ENCODE measurements at regions not wholly inside any gene's neighbourhood (a gene's known extent, or its start where the extent isn't known, plus 50 kb on each side); places are given as distances from the start of the nearest gene placed in this dataset.
"Not testable (repeated sequence)": the region's sequence is repeated elsewhere in the genome, so short reads cannot be mapped to it uniquely, and the experiment has no call there.

- DNase-seq (ENCODE audit: low spot score), result no peak
- intact Hi-C loops (cut with DNase I), result no loop called here
These were observed 358.8 kb upstream of the SEMA3C start for GRCh38 chr7:81277691-81278090.

GRCh38 chr7:81273601-81274397 lies 354.9 kb upstream of the SEMA3C start:
- intact Hi-C loops (cut with DNase I), result no loop called here
- DNase-seq (ENCODE audit: low spot score), result no peak

- intact Hi-C loops (cut with DNase I), result no loop called here
- DNase-seq (ENCODE audit: low spot score), result no peak
These were observed 353.3 kb upstream of the SEMA3C start for GRCh38 chr7:81272176-81272575.

GRCh38 chr7:81268551-81268950 lies 349.7 kb upstream of the SEMA3C start:
- intact Hi-C loops (cut with DNase I), result no loop called here
- no peak for DNase-seq (ENCODE audit: low spot score)

- no peak for DNase-seq (ENCODE audit: low spot score)
- intact Hi-C loops (cut with DNase I), result no loop called here
These were observed 348.7 kb upstream of the SEMA3C start for GRCh38 chr7:81267508-81267907.

GRCh38 chr7:81264116-81264515 lies 345.3 kb upstream of the SEMA3C start:
- no peak for DNase-seq (ENCODE audit: low spot score)
- intact Hi-C loops (cut with DNase I), result no loop called here

GRCh38 chr7:81260152-81260551 lies 341.3 kb upstream of the SEMA3C start:
- intact Hi-C loops (cut with DNase I), result no loop called here
- DNase-seq (ENCODE audit: low spot score), result no peak

GRCh38 chr7:81256991-81257390 lies 338.1 kb upstream of the SEMA3C start:
- no peak for DNase-seq (ENCODE audit: low spot score)
- intact Hi-C loops (cut with DNase I), result loop anchor here in 1 of 2 donors (10.0 kb wide), 1 partner anchor 342 kb away; the partner anchor contains the start of gene SEMA3C

- intact Hi-C loops (cut with DNase I), result no loop called here
- no peak for DNase-seq (ENCODE audit: low spot score)
These were observed 329.6 kb upstream of the SEMA3C start for GRCh38 chr7:81248420-81248819.

- intact Hi-C loops (cut with DNase I); DNase-seq (ENCODE audit: low spot score): not testable (repeated sequence)
These were observed 328.5 kb upstream of the SEMA3C start for GRCh38 chr7:81247364-81247763.

- intact Hi-C loops (cut with DNase I), result no loop called here
- DNase-seq (ENCODE audit: low spot score), result no peak
These were observed 326.5 kb upstream of the SEMA3C start for GRCh38 chr7:81245353-81245752.

- no peak for DNase-seq (ENCODE audit: low spot score)
These were observed 325.4 kb upstream of the SEMA3C start for GRCh38 chr7:81244224-81244623.

GRCh38 chr7:81236560-81236959 lies 317.7 kb upstream of the SEMA3C start:
- DNase-seq (ENCODE audit: low spot score), result no peak
- intact Hi-C loops (cut with DNase I), result no loop called here

More at GRCh38 chr7:81244224-81244623, 325.4 kb upstream of the SEMA3C start:
- intact Hi-C loops (cut with DNase I), result no loop called here

GRCh38 chr7:81235997-81236396 lies 317.1 kb upstream of the SEMA3C start:
- intact Hi-C loops (cut with DNase I), result no loop called here
- no peak for DNase-seq (ENCODE audit: low spot score)

GRCh38 chr7:81234896-81235295 lies 316.0 kb upstream of the SEMA3C start:
- DNase-seq (ENCODE audit: low spot score), result no peak
- intact Hi-C loops (cut with DNase I), result no loop called here

GRCh38 chr7:81233208-81233940 lies 314.5 kb upstream of the SEMA3C start:
- no peak for DNase-seq (ENCODE audit: low spot score)
- intact Hi-C loops (cut with DNase I), result no loop called here

- intact Hi-C loops (cut with DNase I), result no loop called here
- DNase-seq (ENCODE audit: low spot score), result peak; percentile 75
These were observed 313.4 kb upstream of the SEMA3C start for GRCh38 chr7:81232084-81232799.

- DNase-seq (ENCODE audit: low spot score), result no peak
- intact Hi-C loops (cut with DNase I), result no loop called here
These were observed 312.5 kb upstream of the SEMA3C start for GRCh38 chr7:81231301-81231838.

- intact Hi-C loops (cut with DNase I), result no loop called here
- no peak for DNase-seq (ENCODE audit: low spot score)
These were observed 307.4 kb upstream of the SEMA3C start for GRCh38 chr7:81226234-81226633.

- DNase-seq (ENCODE audit: low spot score); intact Hi-C loops (cut with DNase I): not testable (repeated sequence)
These were observed 303.8 kb upstream of the SEMA3C start for GRCh38 chr7:81222692-81223091.
